Hepatocyte (in vitro differentiated cells): ENCODE measurements at regions not wholly inside any gene's neighbourhood (a gene's known extent, or its start where the extent isn't known, plus 50 kb on each side); places are given as distances from the start of the nearest gene placed in this dataset.

Experiments used
- EZH2 ChIP-seq: fragments of 200-600 bp; sonication (generic); IDR thresholded peaks from 2 replicates; pipeline ENCODE4 v1.6.1; 2016; ENCODE audit warnings: antibody characterized with exemption, mild to moderate bottlenecking, borderline replicate concordance
- EZH2phosphoT487 ChIP-seq: fragments of 200-600 bp; sonication (generic); IDR thresholded peaks from one replicate; pipeline ENCODE4 v1.6.1; 2018; ENCODE audit warnings: antibody characterized with exemption, mild to moderate bottlenecking, low read depth, moderate library complexity; ENCODE audit not compliant: unreplicated experiment, severe bottlenecking
- TF ChIP-seq, protein P1 (sequence below): fragments of 200-600 bp; sonication (generic); IDR thresholded peaks from 2 replicates; pipeline ENCODE4 v1.5.1; 2016; ENCODE audit warnings: antibody characterized with exemption, mild to moderate bottlenecking; ENCODE audit not compliant: poor library complexity

DNA sequence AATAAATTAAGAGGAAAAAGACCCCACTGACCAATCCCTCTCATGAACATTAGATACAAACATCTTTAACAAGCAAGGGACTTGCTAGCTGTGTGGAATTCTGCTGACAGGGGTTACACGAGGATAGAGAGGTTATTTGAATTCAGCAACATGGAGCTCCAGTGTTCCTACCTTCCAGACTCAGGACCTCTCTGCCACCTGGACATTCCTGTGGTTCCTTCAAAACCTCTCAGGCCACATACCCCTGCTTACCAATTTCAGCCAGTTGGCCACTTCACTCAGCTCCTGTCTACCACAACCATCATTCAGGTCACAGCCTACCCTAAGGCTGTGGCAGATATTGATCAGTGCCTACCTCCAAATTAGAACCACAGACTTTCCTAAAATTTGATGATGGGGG is 147.5 kb downstream of the RRAGC start:
- TF ChIP-seq, protein P1, sequence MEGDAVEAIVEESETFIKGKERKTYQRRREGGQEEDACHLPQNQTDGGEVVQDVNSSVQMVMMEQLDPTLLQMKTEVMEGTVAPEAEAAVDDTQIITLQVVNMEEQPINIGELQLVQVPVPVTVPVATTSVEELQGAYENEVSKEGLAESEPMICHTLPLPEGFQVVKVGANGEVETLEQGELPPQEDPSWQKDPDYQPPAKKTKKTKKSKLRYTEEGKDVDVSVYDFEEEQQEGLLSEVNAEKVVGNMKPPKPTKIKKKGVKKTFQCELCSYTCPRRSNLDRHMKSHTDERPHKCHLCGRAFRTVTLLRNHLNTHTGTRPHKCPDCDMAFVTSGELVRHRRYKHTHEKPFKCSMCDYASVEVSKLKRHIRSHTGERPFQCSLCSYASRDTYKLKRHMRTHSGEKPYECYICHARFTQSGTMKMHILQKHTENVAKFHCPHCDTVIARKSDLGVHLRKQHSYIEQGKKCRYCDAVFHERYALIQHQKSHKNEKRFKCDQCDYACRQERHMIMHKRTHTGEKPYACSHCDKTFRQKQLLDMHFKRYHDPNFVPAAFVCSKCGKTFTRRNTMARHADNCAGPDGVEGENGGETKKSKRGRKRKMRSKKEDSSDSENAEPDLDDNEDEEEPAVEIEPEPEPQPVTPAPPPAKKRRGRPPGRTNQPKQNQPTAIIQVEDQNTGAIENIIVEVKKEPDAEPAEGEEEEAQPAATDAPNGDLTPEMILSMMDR = no peak
- TF ChIP-seq EZH2phosphoT487 (no peak), EZH2 (no peak)
